CD4-positive, CD25-positive, alpha-beta regulatory T cell (primary cell): ENCODE measurements at regions not wholly inside any gene's neighbourhood (a gene's known extent, or its start where the extent isn't known, plus 50 kb on each side); places are given as distances from the start of the nearest gene placed in this dataset.
"Not testable (repeated sequence)": the region's sequence is repeated elsewhere in the genome, so short reads cannot be mapped to it uniquely, and the experiment has no call there.

Experiments used
- ATAC-seq, 2 donors: fragments of 150-1000 bp; cut with Tn5 transposase; one replicate each; pipeline ENCODE4 v1.10.0; 2021; ENCODE audit warnings: low read depth in 2 of 2, moderate number of reproducible peaks in 2 of 2, moderate library complexity in 1 of 2
- DNase-seq, 3 donors: peaks; one replicate each; pipeline versions ENCODE4 v3.0.0 to v3.0.0-alpha.2; 2012 to 2022; ENCODE audit warnings: mixed read lengths in 1 of 3
- H3K27ac ChIP-seq: one replicate; pipeline ENCODE4 v1.7.0; 2013; ENCODE audit warnings: mild to moderate bottlenecking, low read length; ENCODE audit not compliant: insufficient read depth, poor library complexity, severe bottlenecking
- H3K27me3 ChIP-seq: one replicate; pipeline ENCODE4 v1.7.0; 2013; ENCODE audit warnings: low read length; ENCODE audit not compliant: control insufficient read depth, insufficient read depth
- H3K36me3 ChIP-seq: one replicate; pipeline ENCODE4 v1.7.0; 2013; ENCODE audit warnings: mild to moderate bottlenecking, low read length, moderate library complexity; ENCODE audit not compliant: control insufficient read depth, insufficient read depth
- H3K4me1 ChIP-seq: 2 replicates; pipeline ENCODE4 v1.7.0; 2013; ENCODE audit warnings: mild to moderate bottlenecking, low read length; ENCODE audit not compliant: insufficient read depth, control insufficient read depth, poor library complexity, severe bottlenecking
- H3K4me3 ChIP-seq: one replicate; pipeline ENCODE4 v1.7.0; 2013; ENCODE audit warnings: low read depth, mild to moderate bottlenecking, low read length, moderate library complexity
- H3K9me3 ChIP-seq, 2 experiments: 1 replicate in 1 of 2; 2 replicates in 1 of 2; pipeline ENCODE4 v1.7.0; 2013; ENCODE audit warnings: low read length in 2 of 2, mild to moderate bottlenecking in 1 of 2, moderate library complexity in 1 of 2; ENCODE audit not compliant: control insufficient read depth in 2 of 2
- H3K27ac Mint-ChIP-seq, 3 donors: one replicate each; pipeline ENCODE4 v1.8.0; 2020 to 2022; ENCODE audit warnings: mild to moderate bottlenecking in 3 of 3, mixed read lengths in 3 of 3, moderate library complexity in 2 of 3
- H3K27me3 Mint-ChIP-seq: one replicate; pipeline ENCODE4 v1.8.0; 2022; ENCODE audit warnings: mild to moderate bottlenecking, mixed read lengths
- H3K36me3 Mint-ChIP-seq: one replicate; pipeline ENCODE4 v1.8.0; 2020; ENCODE audit warnings: mixed read lengths
- H3K4me1 Mint-ChIP-seq, 4 donors: one replicate each; pipeline ENCODE4 v1.8.0; 2020 to 2022; ENCODE audit warnings: mixed read lengths in 4 of 4, mild to moderate bottlenecking in 1 of 4
- H3K4me3 Mint-ChIP-seq, 4 donors: one replicate each; pipeline ENCODE4 v1.8.0; 2020 to 2022; ENCODE audit warnings: mild to moderate bottlenecking in 4 of 4, mixed read lengths in 4 of 4, moderate library complexity in 3 of 4
- H3K9me3 Mint-ChIP-seq, 7 donors: one replicate each; pipeline ENCODE4 v1.8.0; 2020 to 2022; ENCODE audit warnings: mixed read lengths in 7 of 7, mild to moderate bottlenecking in 3 of 7, moderate library complexity in 2 of 7

- peaks cover 6% of the 10 kb centered on the region for H3K27me3 Mint-ChIP-seq
- no peak for DNase-seq
- Histone ChIP-seq H3K36me3 (no peaks in the 10 kb centered on the region), H3K4me3 (no peak overlapping the region), H3K27ac (no peak overlapping the region), H3K4me1 (no peaks in the 10 kb centered on the region), H3K27me3 (no peaks in the 10 kb centered on the region), H3K9me3 (no peaks in the 10 kb centered on the region)
- H3K4me3 Mint-ChIP-seq: no peak overlapping the region
- H3K36me3 Mint-ChIP-seq: no peaks in the 10 kb centered on the region
- no peaks in the 10 kb centered on the region for H3K9me3 Mint-ChIP-seq
- no peak overlapping the region for H3K27ac Mint-ChIP-seq
- H3K4me1 Mint-ChIP-seq: peaks cover 0 to 5% (median 2%) of the 10 kb centered on the region in 4 donors
- ATAC-seq: no peak
Observed at GRCh38 chr2:39922679-39923405, 143.8 kb upstream of the THUMPD2 start.

- Histone ChIP-seq H3K27me3 (no peaks in the 10 kb centered on the region), H3K4me3 (no peak overlapping the region), H3K36me3 (no peaks in the 10 kb centered on the region), H3K27ac (no peak overlapping the region), H3K9me3 (no peaks in the 10 kb centered on the region), H3K4me1 (no peaks in the 10 kb centered on the region)
- no peak for ATAC-seq
- Mint-ChIP-seq H3K27ac (peak overlapping the region in 1 of 3 donors; percentile 23), H3K9me3 (no peaks in the 10 kb centered on the region), H3K4me3 (no peak overlapping the region), H3K27me3 (peaks cover 5% of the 10 kb centered on the region), H3K36me3 (no peaks in the 10 kb centered on the region), H3K4me1 (peaks cover 0 to 5% (median 2%) of the 10 kb centered on the region in 4 donors)
- peak in 1 of 3 donors; percentile 86 for DNase-seq
Observed at GRCh38 chr2:39920307-39920801, 141.3 kb upstream of the THUMPD2 start.

DNA sequence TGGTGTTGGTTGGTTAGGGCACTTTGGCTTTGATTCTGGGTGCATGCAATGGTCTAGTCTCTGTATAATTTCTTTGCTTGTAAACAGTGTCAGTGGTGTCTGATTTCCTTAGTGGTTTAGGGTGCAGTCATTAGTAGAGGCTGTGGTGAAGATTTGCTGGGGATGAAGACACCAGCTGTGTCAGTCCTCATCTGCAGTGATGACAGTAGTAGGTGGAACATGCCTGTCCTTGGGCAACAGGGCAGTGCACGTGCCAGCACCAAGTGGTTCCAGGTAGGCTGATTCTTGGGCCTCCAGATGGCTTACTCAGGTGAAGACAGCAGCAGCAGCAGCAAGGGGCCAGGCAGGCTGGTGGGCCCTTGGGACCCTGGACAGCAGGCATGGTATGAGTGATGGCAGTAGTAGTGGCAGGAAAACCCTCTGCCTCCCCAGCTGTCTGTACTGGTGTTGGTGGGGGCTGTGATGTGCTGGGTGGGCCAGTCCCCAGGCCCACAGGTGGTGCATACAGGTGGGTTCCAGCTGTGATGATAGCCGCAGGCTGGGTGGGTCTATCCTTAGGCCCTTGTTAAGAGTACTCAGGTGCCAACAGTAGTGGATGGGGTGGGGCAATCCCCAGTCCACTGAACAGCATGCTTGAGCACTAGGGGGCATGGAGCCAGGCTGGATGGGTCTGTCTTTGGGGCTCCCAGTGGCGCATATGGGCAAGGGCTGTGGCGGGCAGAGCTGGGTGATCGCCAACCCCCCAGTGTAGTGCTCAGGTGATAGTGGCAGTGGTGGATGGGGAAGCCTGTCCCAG is 140.7 kb upstream of the THUMPD2 start:
- no peaks in the 10 kb centered on the region for H3K36me3 ChIP-seq

GRCh38 chr2:39918886-39919285 is 139.8 kb upstream of the THUMPD2 start:
- ATAC-seq: no peak
- H3K36me3 ChIP-seq: no peaks in the 10 kb centered on the region
- no peaks in the 10 kb centered on the region for H3K4me1 ChIP-seq
- Mint-ChIP-seq H3K27ac (no peak overlapping the region), H3K4me3 (no peak overlapping the region), H3K9me3 (no peaks in the 10 kb centered on the region), H3K27me3 (peaks cover 5% of the 10 kb centered on the region), H3K36me3 (no peaks in the 10 kb centered on the region), H3K4me1 (peaks cover 0 to 5% (median 2%) of the 10 kb centered on the region in 4 donors)
- no peaks in the 10 kb centered on the region for H3K9me3 ChIP-seq
- no peak overlapping the region for H3K27ac ChIP-seq
- no peak for DNase-seq
- no peaks in the 10 kb centered on the region for H3K27me3 ChIP-seq
- no peak overlapping the region for H3K4me3 ChIP-seq

More for the DNA sequence above, 140.7 kb upstream of the THUMPD2 start:
- H3K36me3 Mint-ChIP-seq: no peaks in the 10 kb centered on the region
- no peak overlapping the region for H3K27ac ChIP-seq
- peaks cover 0 to 5% (median 2%) of the 10 kb centered on the region in 4 donors for H3K4me1 Mint-ChIP-seq
- no peaks in the 10 kb centered on the region for H3K27me3 ChIP-seq
- peaks cover 5% of the 10 kb centered on the region for H3K27me3 Mint-ChIP-seq
- ATAC-seq (no peak), DNase-seq (peak in 1 of 3 donors; percentile 82)
- H3K9me3 ChIP-seq: no peaks in the 10 kb centered on the region
- no peaks in the 10 kb centered on the region for H3K4me1 ChIP-seq
- no peaks in the 10 kb centered on the region for H3K9me3 Mint-ChIP-seq
- H3K27ac Mint-ChIP-seq: no peak overlapping the region
- no peak overlapping the region for H3K4me3 Mint-ChIP-seq
- no peak overlapping the region for H3K4me3 ChIP-seq

DNA sequence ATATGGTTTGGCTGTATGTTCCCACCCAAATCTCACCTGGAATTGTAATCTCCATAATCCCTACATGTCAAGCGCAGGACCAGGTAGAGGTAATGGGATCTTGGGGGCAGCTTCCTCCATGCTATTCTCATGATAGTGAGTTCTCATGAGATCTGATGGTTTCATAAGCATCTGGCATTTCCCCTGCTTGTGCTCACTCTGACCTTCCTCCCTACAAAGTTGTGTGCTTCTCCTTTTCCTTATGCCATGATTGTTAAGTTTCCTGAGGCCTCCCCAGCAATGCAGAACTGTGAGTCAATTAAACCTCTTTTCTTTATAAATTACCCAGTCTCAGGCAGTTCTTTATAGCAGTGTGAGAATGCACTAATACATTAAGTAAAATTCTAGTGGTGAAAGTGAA is 138.3 kb upstream of the THUMPD2 start:
- H3K27ac ChIP-seq, H3K4me1 ChIP-seq, H3K36me3 Mint-ChIP-seq, H3K4me3 ChIP-seq, H3K27me3 Mint-ChIP-seq, H3K27ac Mint-ChIP-seq, H3K4me1 Mint-ChIP-seq, ATAC-seq, H3K9me3 ChIP-seq, H3K4me3 Mint-ChIP-seq, DNase-seq, H3K27me3 ChIP-seq, H3K36me3 ChIP-seq, H3K9me3 Mint-ChIP-seq: not testable (repeated sequence)

DNA sequence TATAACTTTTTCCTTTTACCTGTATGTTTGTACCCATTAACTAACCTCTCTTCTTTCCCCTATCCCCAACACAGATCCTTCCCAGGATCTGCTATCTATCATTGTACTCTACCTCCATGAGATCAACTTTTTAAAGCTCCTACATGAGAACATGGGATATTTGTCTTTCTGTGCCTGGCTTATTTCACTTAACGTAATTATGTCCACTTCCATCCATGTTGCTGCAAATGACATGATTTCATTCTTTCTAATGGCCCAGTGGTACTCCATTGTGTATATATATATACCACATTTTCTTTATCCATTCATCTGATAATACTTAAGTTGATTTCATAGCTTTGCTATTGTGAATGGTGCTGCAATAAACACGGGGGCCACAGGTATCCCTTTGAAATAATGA is 135.9 kb upstream of the THUMPD2 start:
- Mint-ChIP-seq H3K4me3 (no peak overlapping the region), H3K27ac (no peak overlapping the region), H3K27me3 (no peaks in the 10 kb centered on the region), H3K36me3 (no peaks in the 10 kb centered on the region), H3K4me1 (peaks cover 0 to 4% (median 0%) of the 10 kb centered on the region in 4 donors), H3K9me3 (no peaks in the 10 kb centered on the region)
- no peaks in the 10 kb centered on the region for H3K9me3 ChIP-seq
- no peaks in the 10 kb centered on the region for H3K27me3 ChIP-seq
- DNase-seq (no peak), ATAC-seq (no peak)
- H3K36me3 ChIP-seq: no peaks in the 10 kb centered on the region
- H3K4me3 ChIP-seq: no peak overlapping the region
- H3K27ac ChIP-seq: no peak overlapping the region
- H3K4me1 ChIP-seq: no peaks in the 10 kb centered on the region

DNA sequence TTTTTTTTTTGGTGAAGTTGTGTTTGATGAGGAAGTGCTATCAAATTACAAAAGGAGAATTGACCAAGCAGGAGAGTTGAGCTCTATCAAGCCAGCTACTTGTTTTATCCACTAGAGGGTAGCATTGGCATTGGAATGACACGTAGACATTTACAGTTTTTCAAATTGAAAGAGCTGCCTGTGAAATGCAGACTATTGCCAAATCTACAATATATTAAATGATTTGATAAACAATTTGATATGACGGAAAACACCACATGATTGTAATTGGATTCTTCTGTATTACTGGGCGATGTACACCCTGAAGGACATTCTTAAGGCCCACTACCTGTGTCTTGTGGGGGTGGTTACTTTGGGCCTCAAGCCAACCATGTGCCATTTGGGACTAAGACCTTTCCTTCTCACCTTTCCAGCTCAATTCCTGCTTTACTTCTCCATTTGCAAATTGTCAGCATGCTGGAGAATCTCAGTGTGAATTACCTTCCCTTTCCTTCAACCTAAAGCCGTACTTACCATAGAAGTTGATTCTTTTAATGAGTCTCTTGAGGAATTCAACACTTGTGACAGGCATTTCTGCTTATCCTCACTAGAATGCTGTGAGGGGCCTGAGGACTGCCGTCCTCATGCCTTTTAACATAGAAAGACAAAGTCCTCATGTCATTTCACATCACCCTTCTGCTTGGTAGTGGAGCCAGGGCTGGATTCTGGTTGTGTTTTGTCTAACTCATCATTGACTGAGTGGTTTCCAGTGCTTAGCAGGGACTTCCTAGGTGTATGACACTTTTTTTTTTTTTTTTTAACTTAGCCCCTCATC is 134.8 kb upstream of the THUMPD2 start:
- peaks cover 0 to 4% (median 0%) of the 10 kb centered on the region in 4 donors for H3K4me1 Mint-ChIP-seq
- no peaks in the 10 kb centered on the region for H3K9me3 Mint-ChIP-seq
- H3K36me3 ChIP-seq: no peaks in the 10 kb centered on the region
- H3K4me1 ChIP-seq: no peaks in the 10 kb centered on the region
- DNase-seq (peak in 2 of 3 donors; percentile 32 to 79), ATAC-seq (no peak)
- no peaks in the 10 kb centered on the region for H3K36me3 Mint-ChIP-seq
- no peaks in the 10 kb centered on the region for H3K9me3 ChIP-seq
- peak overlapping the region in 1 of 4 donors; percentile 66 for H3K4me3 Mint-ChIP-seq
- no peak overlapping the region for H3K4me3 ChIP-seq
- no peak overlapping the region for H3K27ac Mint-ChIP-seq
- H3K27me3 Mint-ChIP-seq: no peaks in the 10 kb centered on the region
- H3K27me3 ChIP-seq: no peaks in the 10 kb centered on the region
- no peak overlapping the region for H3K27ac ChIP-seq
